ENCODE measurements at regions not wholly inside any gene's neighbourhood (a gene's known extent, or its start where the extent isn't known, plus 50 kb on each side); places are given as distances from the start of the nearest gene placed in this dataset.

GRCh38 chr13:80665792-80666333, 324.9 kb upstream of the SPRY2 start:
- Histone ChIP-seq H3K4me1 (ENCODE audit: control insufficient read depth in 4 of 4, insufficient read depth in 4 of 4, low read length in 3 of 4) (no peaks in the 10 kb centered on the region), H3K4me3 (ENCODE audit: low read depth in 1 of 3, low read length in 3 of 3) (no peak overlapping the region), H3K27me3 (ENCODE audit: control insufficient read depth in 4 of 4, insufficient read depth in 4 of 4, low read length in 3 of 4) (no peaks in the 10 kb centered on the region), H3K9me3 (ENCODE audit: control insufficient read depth in 4 of 4, low read length in 3 of 4) (no peaks in the 10 kb centered on the region), H3K27ac (ENCODE audit: low read depth in 1 of 2, low read length in 2 of 2) (no peak overlapping the region), H3K36me3 (ENCODE audit: control insufficient read depth in 4 of 4, insufficient read depth in 3 of 4, low read depth in 1 of 4, low read length in 3 of 4) (no peaks in the 10 kb centered on the region), H3K9ac (ENCODE audit: low read depth in 1 of 2, low read length in 2 of 2) (no peak overlapping the region)
- TF ChIP-seq, protein P1, sequence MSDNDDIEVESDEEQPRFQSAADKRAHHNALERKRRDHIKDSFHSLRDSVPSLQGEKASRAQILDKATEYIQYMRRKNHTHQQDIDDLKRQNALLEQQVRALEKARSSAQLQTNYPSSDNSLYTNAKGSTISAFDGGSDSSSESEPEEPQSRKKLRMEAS (IDR thresholded peaks at IDR 0.05) = no peak
- no peak for TF ChIP-seq RAD21 (IDR thresholded peaks at IDR 0.05)
- no peak for TF ChIP-seq EGR1 (IDR thresholded peaks at IDR 0.05; ENCODE audit: low read depth in 2 of 2)
- no peak for TF ChIP-seq HNF4G (IDR thresholded peaks at IDR 0.05)
- WGBS = 61% methylated on average over 3 of the region's 3 CpGs
- no peak for DNase-seq (ENCODE audit: low spot score)

DNA sequence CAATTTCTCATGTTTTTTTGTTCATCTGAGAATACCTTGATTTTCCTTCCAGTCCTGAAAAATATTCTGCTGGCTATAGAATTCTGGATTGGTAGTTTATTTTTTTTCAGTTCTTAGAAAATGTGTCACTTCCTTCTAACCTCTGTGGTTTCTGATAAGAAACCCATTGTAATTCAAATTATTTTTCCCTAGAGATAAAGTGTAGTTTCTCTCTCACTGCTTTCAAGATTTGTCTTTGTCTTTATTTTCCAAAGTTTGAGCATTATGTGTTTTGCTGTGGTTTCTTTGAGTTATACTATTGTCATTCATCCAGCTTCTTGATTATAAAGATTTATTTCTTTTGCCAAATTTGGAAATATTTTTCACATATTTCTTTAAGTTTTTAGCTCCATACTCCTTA, 324.0 kb upstream of the SPRY2 start:
- TF ChIP-seq JUND (IDR thresholded peaks at IDR 0.05) = no peak
- no peak for TF ChIP-seq NR2F2 (IDR thresholded peaks at IDR 0.05)
- TF ChIP-seq, protein P2, sequence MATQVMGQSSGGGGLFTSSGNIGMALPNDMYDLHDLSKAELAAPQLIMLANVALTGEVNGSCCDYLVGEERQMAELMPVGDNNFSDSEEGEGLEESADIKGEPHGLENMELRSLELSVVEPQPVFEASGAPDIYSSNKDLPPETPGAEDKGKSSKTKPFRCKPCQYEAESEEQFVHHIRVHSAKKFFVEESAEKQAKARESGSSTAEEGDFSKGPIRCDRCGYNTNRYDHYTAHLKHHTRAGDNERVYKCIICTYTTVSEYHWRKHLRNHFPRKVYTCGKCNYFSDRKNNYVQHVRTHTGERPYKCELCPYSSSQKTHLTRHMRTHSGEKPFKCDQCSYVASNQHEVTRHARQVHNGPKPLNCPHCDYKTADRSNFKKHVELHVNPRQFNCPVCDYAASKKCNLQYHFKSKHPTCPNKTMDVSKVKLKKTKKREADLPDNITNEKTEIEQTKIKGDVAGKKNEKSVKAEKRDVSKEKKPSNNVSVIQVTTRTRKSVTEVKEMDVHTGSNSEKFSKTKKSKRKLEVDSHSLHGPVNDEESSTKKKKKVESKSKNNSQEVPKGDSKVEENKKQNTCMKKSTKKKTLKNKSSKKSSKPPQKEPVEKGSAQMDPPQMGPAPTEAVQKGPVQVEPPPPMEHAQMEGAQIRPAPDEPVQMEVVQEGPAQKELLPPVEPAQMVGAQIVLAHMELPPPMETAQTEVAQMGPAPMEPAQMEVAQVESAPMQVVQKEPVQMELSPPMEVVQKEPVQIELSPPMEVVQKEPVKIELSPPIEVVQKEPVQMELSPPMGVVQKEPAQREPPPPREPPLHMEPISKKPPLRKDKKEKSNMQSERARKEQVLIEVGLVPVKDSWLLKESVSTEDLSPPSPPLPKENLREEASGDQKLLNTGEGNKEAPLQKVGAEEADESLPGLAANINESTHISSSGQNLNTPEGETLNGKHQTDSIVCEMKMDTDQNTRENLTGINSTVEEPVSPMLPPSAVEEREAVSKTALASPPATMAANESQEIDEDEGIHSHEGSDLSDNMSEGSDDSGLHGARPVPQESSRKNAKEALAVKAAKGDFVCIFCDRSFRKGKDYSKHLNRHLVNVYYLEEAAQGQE (IDR thresholded peaks at IDR 0.05) = no peak
- TF ChIP-seq, protein P3, sequence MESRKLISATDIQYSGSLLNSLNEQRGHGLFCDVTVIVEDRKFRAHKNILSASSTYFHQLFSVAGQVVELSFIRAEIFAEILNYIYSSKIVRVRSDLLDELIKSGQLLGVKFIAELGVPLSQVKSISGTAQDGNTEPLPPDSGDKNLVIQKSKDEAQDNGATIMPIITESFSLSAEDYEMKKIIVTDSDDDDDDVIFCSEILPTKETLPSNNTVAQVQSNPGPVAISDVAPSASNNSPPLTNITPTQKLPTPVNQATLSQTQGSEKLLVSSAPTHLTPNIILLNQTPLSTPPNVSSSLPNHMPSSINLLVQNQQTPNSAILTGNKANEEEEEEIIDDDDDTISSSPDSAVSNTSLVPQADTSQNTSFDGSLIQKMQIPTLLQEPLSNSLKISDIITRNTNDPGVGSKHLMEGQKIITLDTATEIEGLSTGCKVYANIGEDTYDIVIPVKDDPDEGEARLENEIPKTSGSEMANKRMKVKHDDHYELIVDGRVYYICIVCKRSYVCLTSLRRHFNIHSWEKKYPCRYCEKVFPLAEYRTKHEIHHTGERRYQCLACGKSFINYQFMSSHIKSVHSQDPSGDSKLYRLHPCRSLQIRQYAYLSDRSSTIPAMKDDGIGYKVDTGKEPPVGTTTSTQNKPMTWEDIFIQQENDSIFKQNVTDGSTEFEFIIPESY (IDR thresholded peaks at IDR 0.05) = no peak
- TF ChIP-seq TAF1 (conservative IDR thresholded peaks at IDR 0.05) = no peak
- no peak for TF ChIP-seq ATF3 (IDR thresholded peaks at IDR 0.05)
- TF ChIP-seq GABPA (IDR thresholded peaks at IDR 0.05 in 1 of 2, conservative IDR thresholded peaks at IDR 0.05 in 1 of 2) = no peak
- no peak for TF ChIP-seq YY1 (IDR thresholded peaks at IDR 0.05)
- TF ChIP-seq, protein P1 (IDR thresholded peaks at IDR 0.05) = no peak
- H3K27me3 ChIP-seq (ENCODE audit: control insufficient read depth in 4 of 4, insufficient read depth in 4 of 4, low read length in 3 of 4) = no peaks in the 10 kb centered on the region
- no peaks in the 10 kb centered on the region for H3K9me3 ChIP-seq (ENCODE audit: control insufficient read depth in 4 of 4, low read length in 3 of 4)
- H3K9ac ChIP-seq (ENCODE audit: low read depth in 1 of 2, low read length in 2 of 2) = no peak overlapping the region
- H3K36me3 ChIP-seq (ENCODE audit: control insufficient read depth in 4 of 4, insufficient read depth in 3 of 4, low read depth in 1 of 4, low read length in 3 of 4) = no peaks in the 10 kb centered on the region
- DNase-seq (ENCODE audit: low spot score) = no peak
- no peak overlapping the region for H3K27ac ChIP-seq (ENCODE audit: low read depth in 1 of 2, low read length in 2 of 2)
- H3K4me1 ChIP-seq (ENCODE audit: control insufficient read depth in 4 of 4, insufficient read depth in 4 of 4, low read length in 3 of 4) = no peaks in the 10 kb centered on the region
- H3K4me3 ChIP-seq (ENCODE audit: low read depth in 1 of 3, low read length in 3 of 3) = no peak overlapping the region

GRCh38 chr13:80663788-80664187, 322.9 kb upstream of the SPRY2 start:
- TF ChIP-seq ATF3 (IDR thresholded peaks at IDR 0.05) = no peak
- no peak for TF ChIP-seq JUND (IDR thresholded peaks at IDR 0.05)
- Histone ChIP-seq H3K27me3 (ENCODE audit: control insufficient read depth in 4 of 4, insufficient read depth in 4 of 4, low read length in 3 of 4) (no peaks in the 10 kb centered on the region), H3K9ac (ENCODE audit: low read depth in 1 of 2, low read length in 2 of 2) (no peak overlapping the region), H3K36me3 (ENCODE audit: control insufficient read depth in 4 of 4, insufficient read depth in 3 of 4, low read depth in 1 of 4, low read length in 3 of 4) (no peaks in the 10 kb centered on the region), H3K9me3 (ENCODE audit: control insufficient read depth in 4 of 4, low read length in 3 of 4) (no peaks in the 10 kb centered on the region), H3K27ac (ENCODE audit: low read depth in 1 of 2, low read length in 2 of 2) (no peak overlapping the region), H3K4me3 (ENCODE audit: low read depth in 1 of 3, low read length in 3 of 3) (no peak overlapping the region), H3K4me1 (ENCODE audit: control insufficient read depth in 4 of 4, insufficient read depth in 4 of 4, low read length in 3 of 4) (no peaks in the 10 kb centered on the region)
- WGBS = 78% methylated on average over 1 of the region's 1 CpG
- DNase-seq (ENCODE audit: low spot score) = no peak
